SK-N-SH (cell line): ENCODE measurements at regions not wholly inside any gene's neighbourhood (a gene's known extent, or its start where the extent isn't known, plus 50 kb on each side); places are given as distances from the start of the nearest gene placed in this dataset.

Experiments used
- CTCF ChIA-PET: fragments of 300-600, 350-600 bp; formaldehyde crosslinking; extraction: SDS; loops from one replicate; lab custom pipeline; 2021; lab: Yijun Ruan, JAX
- POLR2A ChIA-PET: fragments of 350-600 bp; sonication (Branson Sonifier 250); formaldehyde crosslinking; extraction: SDS; loops from one replicate; lab custom pipeline; 2020; ENCODE audit warnings: antibody characterized with exemption, inconsistent platforms; lab: Yijun Ruan, JAX
- DNase-seq: peaks from one replicate; pipeline ENCODE4 v3.0.0; 2012
- H2AFZ ChIP-seq: fragments of 200-600 bp; sonication (generic); 2 replicates; pipeline ENCODE4 v1.8.1; 2016; ENCODE audit warnings: antibody characterized with exemption, mild to moderate bottlenecking, low read depth
- H3F3A ChIP-seq: fragments of 200-600 bp; sonication (generic); replicated peaks from 2 replicates; pipeline ENCODE3; 2016; ENCODE audit warnings: antibody characterized with exemption, mild to moderate bottlenecking; ENCODE audit not compliant: insufficient read depth
- H3K27ac ChIP-seq, 2 experiments: fragments of 200-500 bp in 1 of 2; fragments of 200-600 bp in 1 of 2; sonication (Bioruptor generic) in 1 of 2; sonication (generic), shearing (Covaris generic) in 1 of 2; 2 replicates each; pipeline versions ENCODE4 v1.5.1 to v1.6.1; 2014 to 2016; ENCODE audit warnings: low read depth in 2 of 2, inconsistent platforms in 1 of 2, low read length in 1 of 2, mild to moderate bottlenecking in 1 of 2, mixed read lengths in 1 of 2
- H3K27me3 ChIP-seq: fragments of 200-600 bp; sonication (generic), shearing (Covaris generic); 2 replicates; pipeline ENCODE4 v1.6.1; 2016; ENCODE audit warnings: mixed run types; ENCODE audit not compliant: insufficient read depth
- H3K36me3 ChIP-seq, 2 experiments: fragments of 200-500 bp in 1 of 2; fragments of 200-600 bp in 1 of 2; sonication (Bioruptor generic) in 1 of 2; sonication (generic) in 1 of 2; replicated peaks in 1 of 2; 2 replicates each; pipeline versions ENCODE3 to v1.5.1; 2014 to 2016; ENCODE audit warnings: low read length in 1 of 2, mild to moderate bottlenecking in 1 of 2; ENCODE audit not compliant: insufficient read depth in 2 of 2, control insufficient read depth in 1 of 2
- H3K4me1 ChIP-seq, 2 experiments: fragments of 200-500 bp in 1 of 2; fragments of 200-600 bp in 1 of 2; sonication (Bioruptor generic) in 1 of 2; sonication (generic), shearing (Covaris generic) in 1 of 2; 2 replicates each; pipeline versions ENCODE4 v1.5.1 to v1.6.1; 2014 to 2016; ENCODE audit warnings: low read depth in 1 of 2, low read length in 1 of 2, mixed run types in 1 of 2; ENCODE audit not compliant: insufficient read depth in 2 of 2, control insufficient read depth in 1 of 2
- H3K4me2 ChIP-seq: fragments of 200-600 bp; sonication (generic), shearing (Covaris generic); 2 replicates; pipeline ENCODE4 v1.6.1; 2017; ENCODE audit warnings: mixed run types
- H3K4me3 ChIP-seq, 2 experiments: fragments of 200-500 bp in 1 of 2; fragments of 200-600 bp in 1 of 2; sonication (Bioruptor generic) in 1 of 2; sonication (generic), shearing (Covaris generic) in 1 of 2; 2 replicates each; pipeline versions ENCODE4 v1.5.1 to v1.8.1; 2014 to 2016; ENCODE audit warnings: low read depth in 2 of 2, inconsistent platforms in 1 of 2, low read length in 1 of 2, mild to moderate bottlenecking in 1 of 2, mixed read lengths in 1 of 2, moderate library complexity in 1 of 2
- H3K79me2 ChIP-seq: fragments of 200-600 bp; sonication (generic); 2 replicates; pipeline ENCODE4 v1.8.1; 2017; ENCODE audit warnings: mild to moderate bottlenecking; ENCODE audit not compliant: insufficient read depth
- H3K9ac ChIP-seq: fragments of 200-600 bp; sonication (generic); 2 replicates; pipeline ENCODE4 v1.6.1; 2017; ENCODE audit warnings: mixed run types
- H3K9me2 ChIP-seq: fragments of 200-600 bp; sonication (generic); 2 replicates; pipeline ENCODE4 v1.6.1; 2017; ENCODE audit warnings: mixed run types
- H3K9me3 ChIP-seq: fragments of 200-600 bp; sonication (generic); 2 replicates; pipeline ENCODE4 v1.6.1; 2017; ENCODE audit warnings: mixed run types, mild to moderate bottlenecking, moderate library complexity
- H4K20me1 ChIP-seq: fragments of 200-600 bp; sonication (generic); 2 replicates; pipeline ENCODE4 v1.6.1; 2017; ENCODE audit warnings: mild to moderate bottlenecking, mixed run types; ENCODE audit not compliant: insufficient read depth
- CHD2 ChIP-seq: fragments of 150-350 bp; IDR thresholded peaks from 2 replicates; pipeline ENCODE4 v1.6.1; 2018; ENCODE audit warnings: low read length; ENCODE audit not compliant: partially characterized antibody
- ELF1 ChIP-seq: IDR thresholded peaks from 2 replicates; pipeline ENCODE4 v1.4.0; 2012
- EP300 ChIP-seq, 2 experiments: IDR thresholded peaks; 2 replicates each; pipeline versions ENCODE4 v1.4.0 to v1.6.1; 2012; ENCODE audit warnings: borderline replicate concordance in 1 of 2, low read depth in 1 of 2, low read length in 1 of 2
- FOSL2 ChIP-seq: IDR thresholded peaks from 2 replicates; pipeline ENCODE4 v1.4.0; 2012; ENCODE audit warnings: low read depth, mild to moderate bottlenecking, moderate library complexity, borderline replicate concordance
- GATA2 ChIP-seq: sonication (generic); formaldehyde crosslinking; IDR thresholded peaks from 2 replicates; pipeline ENCODE4 v1.5.0; 2020; ENCODE audit warnings: mild to moderate bottlenecking, missing genetic modification reagents
- JUND ChIP-seq: IDR thresholded peaks from 2 replicates; pipeline ENCODE4 v1.4.0; 2012
- MXI1 ChIP-seq: IDR thresholded peaks from 2 replicates; pipeline ENCODE4 v1.6.1; 2012; ENCODE audit warnings: mild to moderate bottlenecking, low read depth, low read length, improper control_type of control experiment
- NFIC ChIP-seq: IDR thresholded peaks from 2 replicates; pipeline ENCODE4 v1.4.0; 2012; ENCODE audit warnings: borderline replicate concordance
- NRF1 ChIP-seq: IDR thresholded peaks from 2 replicates; pipeline ENCODE4 v1.6.1; 2012; ENCODE audit warnings: low read depth, mild to moderate bottlenecking, low read length
- POLR2AphosphoS5 ChIP-seq: IDR thresholded peaks from 2 replicates; pipeline ENCODE4 v1.6.1; 2012; ENCODE audit warnings: low read depth, low read length
- RAD21 ChIP-seq: IDR thresholded peaks from 2 replicates; pipeline ENCODE4 v1.6.1; 2012; ENCODE audit warnings: mild to moderate bottlenecking, low read length
- RCOR1 ChIP-seq: fragments of 150-350 bp; IDR thresholded peaks from 2 replicates; pipeline ENCODE4 v1.6.1; 2017; ENCODE audit warnings: antibody characterized with exemption, low read length
- RXRA ChIP-seq: IDR thresholded peaks from 2 replicates; pipeline ENCODE4 v1.4.0; 2012; ENCODE audit warnings: low read depth, mild to moderate bottlenecking, borderline replicate concordance
- TAF1 ChIP-seq: IDR thresholded peaks from 2 replicates; pipeline ENCODE4 v1.6.1; 2012; ENCODE audit warnings: low read depth, mild to moderate bottlenecking, low read length, moderate library complexity, borderline replicate concordance
- TCF12 ChIP-seq: IDR thresholded peaks from 2 replicates; pipeline ENCODE4 v1.4.0; 2012
- TEAD4 ChIP-seq: IDR thresholded peaks from 2 replicates; pipeline ENCODE4 v1.4.0; 2012; ENCODE audit warnings: mild to moderate bottlenecking, borderline replicate concordance; ENCODE audit not compliant: insufficient read depth
- YY1 ChIP-seq: IDR thresholded peaks from 2 replicates; pipeline ENCODE4 v1.4.0; 2012; ENCODE audit warnings: low read depth, mild to moderate bottlenecking
- WGBS: methylation state at CpG from one replicate; pipeline ENCODE4 v1.1.6; 2017; ENCODE audit warnings: low lambda C conversion rate; 5-methylcytosine and 5-hydroxymethylcytosine counted together
- TF ChIP-seq, protein P1 (sequence below): fragments of 150-350 bp; IDR thresholded peaks from 2 replicates; pipeline ENCODE4 v1.6.1; 2017; ENCODE audit warnings: antibody characterized with exemption, low read length, low read depth, borderline replicate concordance
- TF ChIP-seq, protein P2 (sequence below): IDR thresholded peaks from 2 replicates; pipeline ENCODE4; 2012
- TF ChIP-seq, protein P3 (sequence below): IDR thresholded peaks from 2 replicates; pipeline ENCODE4 v1.4.0; 2012; ENCODE audit warnings: low read depth
- TF ChIP-seq, protein P4 (sequence below): IDR thresholded peaks from 2 replicates; pipeline ENCODE4 v1.4.0; 2012; ENCODE audit warnings: low read depth, borderline replicate concordance
- TF ChIP-seq, protein P5 (sequence below): fragments of 200-600 bp; sonication (generic); IDR thresholded peaks from 2 replicates; pipeline ENCODE4 v1.6.1; 2017; ENCODE audit warnings: antibody characterized with exemption, mild to moderate bottlenecking, moderate library complexity

DNA sequence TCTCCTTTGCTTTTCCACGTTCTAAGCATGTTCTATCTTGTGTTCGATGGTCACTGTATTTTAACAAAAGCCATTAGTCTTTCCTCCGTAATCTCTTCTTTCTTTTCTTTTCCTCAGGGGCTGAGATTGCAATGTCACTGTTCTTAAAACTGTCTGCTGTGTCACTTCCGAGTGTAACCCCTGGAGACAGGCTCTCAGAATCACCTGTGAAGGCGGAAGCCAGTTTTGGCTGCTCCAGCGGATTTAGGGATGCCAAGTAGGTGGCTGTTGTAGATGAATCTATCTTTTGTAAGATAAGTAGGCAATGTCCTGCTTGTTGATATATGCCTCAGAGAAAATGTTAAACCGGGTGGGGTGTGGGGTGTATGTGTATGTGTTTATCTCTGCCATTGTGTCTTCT is 94.7 kb upstream of the L3MBTL4 start:
- H3K9ac ChIP-seq: no peak overlapping the region
- peak overlapping the region in 1 of 2 experiments; percentile 6; a peak in 1 of 4 replicates for H3K4me3 ChIP-seq
- TF ChIP-seq JUND: no peak
- no peak for TF ChIP-seq RCOR1
- TF ChIP-seq EP300 (IDR thresholded peaks at IDR 0.05; ENCODE audit: borderline replicate concordance in 1 of 2, low read depth in 1 of 2, low read length in 1 of 2): 0 out of 4 replicates have a peak, but pooled peaks of 1 of the 2 experiments have one; percentile 5
- TF ChIP-seq, protein P1, sequence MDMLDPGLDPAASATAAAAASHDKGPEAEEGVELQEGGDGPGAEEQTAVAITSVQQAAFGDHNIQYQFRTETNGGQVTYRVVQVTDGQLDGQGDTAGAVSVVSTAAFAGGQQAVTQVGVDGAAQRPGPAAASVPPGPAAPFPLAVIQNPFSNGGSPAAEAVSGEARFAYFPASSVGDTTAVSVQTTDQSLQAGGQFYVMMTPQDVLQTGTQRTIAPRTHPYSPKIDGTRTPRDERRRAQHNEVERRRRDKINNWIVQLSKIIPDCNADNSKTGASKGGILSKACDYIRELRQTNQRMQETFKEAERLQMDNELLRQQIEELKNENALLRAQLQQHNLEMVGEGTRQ: no peak
- ChIA-PET CTCF (interaction anchor here (0.7 to 1.3 kb wide), 4 partner anchors 11 to 248 kb away, joined by 3 to 4 read pairs (median 3); no protein-coding TSS in a partner anchor), POLR2A (no interaction called here)
- no peaks in the 10 kb centered on the region for H3K27me3 ChIP-seq
- no peak overlapping the region for H3K4me2 ChIP-seq
- peaks cover 0 to 22% of the 10 kb centered on the region in 2 experiments; a peak in 2 of 4 replicates for H3K4me1 ChIP-seq
- no peaks in the 10 kb centered on the region for H3K9me2 ChIP-seq
- H3K9me3 ChIP-seq: no peaks in the 10 kb centered on the region
- H3F3A ChIP-seq: no peaks in the 10 kb centered on the region
- H3K79me2 ChIP-seq: no peaks in the 10 kb centered on the region
- H3K27ac ChIP-seq: peak overlapping the region in 1 of 2 experiments; percentile 96; a peak in 2 of 4 replicates
- peak; percentile 42 for DNase-seq
- H4K20me1 ChIP-seq: no peaks in the 10 kb centered on the region
- 19% methylated on average over 7 of the region's 7 CpGs for WGBS
- H2AFZ ChIP-seq: no peak overlapping the region
- no peaks in the 10 kb centered on the region for H3K36me3 ChIP-seq

DNA sequence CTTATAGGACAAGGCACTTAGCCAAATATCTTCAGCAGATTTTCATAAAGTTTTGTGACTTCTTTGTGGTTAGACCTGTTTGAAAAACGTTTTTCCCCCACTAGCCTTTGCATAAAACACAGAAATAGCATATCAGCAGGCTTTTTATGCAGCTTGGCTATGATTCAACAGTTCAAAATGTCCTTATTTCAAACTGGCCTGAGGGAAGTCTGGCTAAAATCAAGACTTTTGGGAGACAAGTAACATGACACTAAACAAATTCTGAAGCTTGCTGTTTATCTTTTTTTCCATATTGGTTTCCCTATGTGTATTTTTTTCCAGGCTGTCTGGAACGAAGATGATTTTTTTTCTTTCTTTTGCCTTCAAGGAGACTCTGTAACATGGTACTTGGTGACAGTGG is 95.1 kb upstream of the L3MBTL4 start:
- Histone ChIP-seq H3K4me1 (peaks cover 0 to 22% of the 10 kb centered on the region in 2 experiments; a peak in 2 of 4 replicates), H2AFZ (no peak overlapping the region), H3K9me2 (no peaks in the 10 kb centered on the region), H3F3A (no peaks in the 10 kb centered on the region), H3K9ac (no peak overlapping the region), H3K79me2 (no peaks in the 10 kb centered on the region), H3K9me3 (no peaks in the 10 kb centered on the region), H3K27ac (peak overlapping the region in 1 of 2 experiments; percentile 96; a peak in 2 of 4 replicates), H3K4me3 (no peak overlapping the region; a peak in 1 of 4 replicates), H3K27me3 (no peaks in the 10 kb centered on the region), H3K36me3 (no peaks in the 10 kb centered on the region), H3K4me2 (no peak overlapping the region), H4K20me1 (no peaks in the 10 kb centered on the region)
- ChIA-PET POLR2A (no interaction called here), CTCF (interaction anchor here (0.7 to 1.3 kb wide), 4 partner anchors 11 to 248 kb away, joined by 3 to 4 read pairs (median 3); no protein-coding TSS in a partner anchor)
- peak; percentile 44 for DNase-seq
- WGBS: 3% methylated on average over 2 of the region's 2 CpGs
- TF ChIP-seq RAD21 (no peak), POLR2AphosphoS5 (0 out of 2 replicates have a peak, but pooled peaks have one; percentile 33), JUND (no peak), TCF12 (peak; percentile 53), ELF1 (no peak), NFIC (no peak), CHD2 (peak; percentile 55), YY1 (no peak), TEAD4 (no peak), MXI1 (no peak), RXRA (no peak), NRF1 (no peak), FOSL2 (no peak), GATA2 (CRISPR knock-in tag) (peak; percentile 67), TAF1 (no peak), RCOR1 (peak; percentile 69)
- TF ChIP-seq, protein P1: no peak
- TF ChIP-seq, protein P2, sequence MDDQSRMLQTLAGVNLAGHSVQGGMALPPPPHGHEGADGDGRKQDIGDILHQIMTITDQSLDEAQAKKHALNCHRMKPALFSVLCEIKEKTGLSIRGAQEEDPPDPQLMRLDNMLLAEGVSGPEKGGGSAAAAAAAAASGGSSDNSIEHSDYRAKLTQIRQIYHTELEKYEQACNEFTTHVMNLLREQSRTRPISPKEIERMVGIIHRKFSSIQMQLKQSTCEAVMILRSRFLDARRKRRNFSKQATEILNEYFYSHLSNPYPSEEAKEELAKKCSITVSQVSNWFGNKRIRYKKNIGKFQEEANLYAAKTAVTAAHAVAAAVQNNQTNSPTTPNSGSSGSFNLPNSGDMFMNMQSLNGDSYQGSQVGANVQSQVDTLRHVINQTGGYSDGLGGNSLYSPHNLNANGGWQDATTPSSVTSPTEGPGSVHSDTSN: peak; percentile 32; the same call in 1 of the 2 replicates
- TF ChIP-seq, protein P3, sequence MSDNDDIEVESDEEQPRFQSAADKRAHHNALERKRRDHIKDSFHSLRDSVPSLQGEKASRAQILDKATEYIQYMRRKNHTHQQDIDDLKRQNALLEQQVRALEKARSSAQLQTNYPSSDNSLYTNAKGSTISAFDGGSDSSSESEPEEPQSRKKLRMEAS: no peak
- TF ChIP-seq, protein P4, sequence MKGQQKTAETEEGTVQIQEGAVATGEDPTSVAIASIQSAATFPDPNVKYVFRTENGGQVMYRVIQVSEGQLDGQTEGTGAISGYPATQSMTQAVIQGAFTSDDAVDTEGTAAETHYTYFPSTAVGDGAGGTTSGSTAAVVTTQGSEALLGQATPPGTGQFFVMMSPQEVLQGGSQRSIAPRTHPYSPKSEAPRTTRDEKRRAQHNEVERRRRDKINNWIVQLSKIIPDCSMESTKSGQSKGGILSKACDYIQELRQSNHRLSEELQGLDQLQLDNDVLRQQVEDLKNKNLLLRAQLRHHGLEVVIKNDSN: no peak
- TF ChIP-seq, protein P5, sequence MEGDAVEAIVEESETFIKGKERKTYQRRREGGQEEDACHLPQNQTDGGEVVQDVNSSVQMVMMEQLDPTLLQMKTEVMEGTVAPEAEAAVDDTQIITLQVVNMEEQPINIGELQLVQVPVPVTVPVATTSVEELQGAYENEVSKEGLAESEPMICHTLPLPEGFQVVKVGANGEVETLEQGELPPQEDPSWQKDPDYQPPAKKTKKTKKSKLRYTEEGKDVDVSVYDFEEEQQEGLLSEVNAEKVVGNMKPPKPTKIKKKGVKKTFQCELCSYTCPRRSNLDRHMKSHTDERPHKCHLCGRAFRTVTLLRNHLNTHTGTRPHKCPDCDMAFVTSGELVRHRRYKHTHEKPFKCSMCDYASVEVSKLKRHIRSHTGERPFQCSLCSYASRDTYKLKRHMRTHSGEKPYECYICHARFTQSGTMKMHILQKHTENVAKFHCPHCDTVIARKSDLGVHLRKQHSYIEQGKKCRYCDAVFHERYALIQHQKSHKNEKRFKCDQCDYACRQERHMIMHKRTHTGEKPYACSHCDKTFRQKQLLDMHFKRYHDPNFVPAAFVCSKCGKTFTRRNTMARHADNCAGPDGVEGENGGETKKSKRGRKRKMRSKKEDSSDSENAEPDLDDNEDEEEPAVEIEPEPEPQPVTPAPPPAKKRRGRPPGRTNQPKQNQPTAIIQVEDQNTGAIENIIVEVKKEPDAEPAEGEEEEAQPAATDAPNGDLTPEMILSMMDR: no peak
